Left renal pelvis (tissue), 4 donors: ENCODE measurements at regions not wholly inside any gene's neighbourhood (a gene's known extent, or its start where the extent isn't known, plus 50 kb on each side); places are given as distances from the start of the nearest gene placed in this dataset.

ENCODE experiments used
- DNase-seq, 4 donors: peaks; one replicate each; pipeline ENCODE4 v3.0.0-alpha.2; 2013; ENCODE audit warnings: low read depth in 4 of 4, low spot score in 3 of 4

DNA sequence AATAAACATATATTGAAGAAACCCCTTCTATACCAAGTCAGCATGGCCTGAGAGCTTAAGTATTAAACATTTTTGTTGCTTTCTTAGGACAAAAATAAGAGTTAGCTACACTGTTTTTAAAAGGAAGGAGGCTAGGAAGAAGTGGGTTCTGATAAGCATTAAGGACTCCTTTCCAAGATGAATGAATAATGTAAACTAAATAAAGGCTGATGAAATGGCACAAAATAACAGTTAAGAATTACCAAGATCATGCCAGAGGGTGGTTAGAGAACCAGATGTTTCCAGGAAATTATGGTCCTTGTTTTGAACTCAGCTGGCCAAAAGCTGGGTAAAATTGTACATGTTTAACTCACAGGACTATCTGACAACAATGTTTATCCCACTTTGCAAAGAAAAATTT lies 114.1 kb upstream of the ETS2 start:
- DNase-seq = no peak

DNA sequence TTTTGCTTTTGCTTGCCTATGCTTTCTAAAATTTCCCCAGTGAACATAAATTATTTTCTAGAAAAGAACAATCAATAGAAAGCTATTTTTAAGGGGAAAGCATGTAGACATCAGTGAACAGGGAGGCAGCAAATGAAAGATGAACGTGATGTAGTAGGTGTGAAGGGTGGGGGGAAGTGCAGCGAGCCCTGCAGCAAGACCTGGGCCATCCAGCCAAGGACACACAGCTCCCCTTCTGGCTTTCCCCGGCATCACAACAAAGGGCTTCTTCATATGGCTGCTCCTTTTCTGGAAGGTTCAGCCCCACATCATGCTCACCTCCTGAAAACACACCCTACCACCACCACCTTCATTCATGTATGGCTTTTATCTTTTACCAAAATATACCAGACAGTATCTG lies 109.2 kb upstream of the ETS2 start:
- DNase-seq = no peak

DNA sequence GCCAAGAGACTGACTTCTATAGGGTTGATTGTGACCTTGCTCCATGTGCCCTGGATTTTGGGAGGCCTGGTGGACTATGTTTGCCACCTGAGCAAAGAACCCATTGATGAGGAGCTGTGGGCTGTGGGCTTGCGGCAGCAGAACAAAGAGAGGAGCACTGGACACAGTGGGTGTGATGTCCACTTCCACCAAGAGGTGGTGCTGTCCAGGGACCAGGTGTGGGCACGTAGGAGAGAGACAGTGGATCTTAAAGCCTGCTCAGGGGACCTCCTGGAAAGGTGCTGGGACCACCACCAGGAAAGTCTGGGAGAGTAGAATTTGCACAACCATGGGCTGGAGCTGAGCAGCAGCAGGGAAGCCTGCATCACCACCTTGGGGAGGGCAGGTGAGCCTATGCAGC lies 106.7 kb upstream of the ETS2 start:
- DNase-seq = no peak

DNA sequence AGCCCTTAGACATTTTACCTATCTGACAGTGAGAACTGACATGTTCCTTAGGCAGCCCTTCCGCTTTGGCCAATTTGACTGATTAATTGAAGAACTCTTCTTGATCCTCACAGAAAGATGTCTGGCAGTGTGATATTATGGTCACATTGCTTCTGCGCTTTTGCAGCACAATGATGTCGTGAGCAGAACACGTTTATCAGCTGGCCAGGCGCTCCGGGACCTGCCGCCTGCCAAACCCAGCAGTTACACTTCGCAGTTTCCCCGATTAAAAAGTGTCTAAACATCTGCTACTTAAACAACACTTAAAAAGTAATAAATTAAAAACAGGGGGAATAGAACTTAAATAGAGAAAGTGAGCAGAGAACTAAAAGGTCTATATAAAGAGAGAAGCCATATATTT lies 103.5 kb upstream of the ETS2 start:
- DNase-seq = no peak

DNA sequence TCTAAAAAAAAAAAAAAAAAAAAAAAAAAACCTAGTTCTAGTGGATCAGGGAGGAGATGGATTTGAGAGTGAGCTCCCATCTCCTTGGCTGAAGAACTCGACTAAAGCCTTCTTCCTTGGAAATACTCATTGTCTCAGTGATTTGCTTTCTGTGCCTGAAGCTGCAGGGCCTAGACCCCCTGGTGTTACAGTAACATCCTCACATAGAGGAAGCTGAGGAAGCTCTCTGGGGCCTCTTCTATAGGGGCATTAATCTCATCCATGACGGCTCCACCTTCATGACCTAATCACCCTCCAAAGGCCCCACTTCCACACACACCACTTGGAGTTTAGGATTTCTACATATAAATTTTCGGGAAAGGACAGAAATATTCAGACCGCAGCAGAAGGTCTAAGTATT lies 95.9 kb upstream of the ETS2 start:
- DNase-seq = no peak

DNA sequence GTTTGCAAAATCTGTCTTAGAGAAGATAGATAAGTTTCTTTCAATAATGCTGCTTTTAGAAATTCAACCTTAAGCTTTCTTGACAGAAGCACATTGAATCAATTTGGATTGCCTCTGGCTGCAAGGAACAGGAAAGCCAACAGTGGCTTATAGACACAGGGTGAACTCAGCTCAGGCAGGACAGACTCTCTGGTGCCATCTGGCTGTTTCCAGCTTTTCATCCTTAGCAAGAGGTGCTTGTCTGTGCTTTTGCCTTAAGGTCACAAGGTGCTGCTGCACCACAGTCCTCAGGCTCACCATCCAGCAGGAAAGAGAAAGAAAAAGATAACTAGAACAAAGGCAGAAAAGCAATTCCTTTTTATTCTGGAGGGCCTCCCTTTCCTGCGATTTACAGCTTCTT lies 93.7 kb upstream of the ETS2 start:
- DNase-seq = no peak

DNA sequence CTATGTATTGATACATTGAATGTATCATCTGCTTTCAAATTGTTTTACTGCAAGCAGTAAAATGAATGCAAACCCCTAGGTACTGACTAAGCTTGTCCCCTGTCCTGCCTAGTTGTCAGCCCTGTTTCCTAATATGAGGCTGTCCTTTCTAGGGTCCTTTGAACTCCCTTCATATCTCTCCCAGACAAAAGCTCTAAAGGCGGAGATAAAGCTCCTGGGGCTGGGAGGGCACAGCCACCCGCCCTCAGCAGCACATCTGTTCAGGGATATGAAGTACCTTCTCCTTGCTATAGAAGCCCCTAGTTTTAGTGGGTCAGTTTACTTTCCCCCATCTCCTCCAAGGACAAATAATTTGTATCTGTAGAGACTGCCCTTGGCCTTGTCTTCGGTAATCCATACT lies 93.1 kb upstream of the ETS2 start:
- DNase-seq = no peak

DNA sequence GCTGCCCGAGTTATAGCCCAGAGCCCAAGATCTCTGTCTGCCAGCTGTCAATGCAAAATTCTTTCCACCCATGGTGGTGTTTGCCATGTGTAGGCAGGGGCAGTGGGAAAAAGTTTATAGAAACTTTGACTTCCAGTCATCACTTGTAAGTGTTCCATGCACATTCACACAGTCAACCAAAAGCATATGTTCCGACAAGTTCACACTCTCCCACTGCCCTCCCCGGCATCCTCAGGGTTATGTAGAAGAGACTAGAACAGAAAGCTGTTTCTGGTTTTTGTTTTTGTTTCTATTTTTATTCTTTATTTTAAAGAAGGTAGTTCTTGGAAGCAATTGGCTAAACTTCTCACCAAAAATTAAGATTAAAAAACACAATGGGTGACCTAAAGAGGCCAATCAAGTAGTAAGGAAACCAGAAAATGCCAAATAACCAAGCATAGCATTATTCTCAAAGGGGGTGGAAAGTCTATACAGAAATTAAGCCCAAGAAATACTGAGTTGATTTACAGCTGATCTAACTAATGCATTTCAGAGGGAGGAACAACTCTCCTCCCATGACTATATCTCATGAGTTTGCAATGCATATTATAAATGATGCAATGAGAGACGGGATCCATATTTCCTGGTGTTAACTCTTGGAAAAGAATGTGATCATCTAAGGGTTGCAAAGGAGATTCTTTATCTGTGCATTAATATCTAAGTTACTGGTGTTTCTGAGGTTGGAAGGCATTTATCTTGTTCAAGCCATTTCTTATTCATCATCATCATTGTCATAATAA lies 91.5 kb upstream of the ETS2 start:
- DNase-seq = no peak

DNA sequence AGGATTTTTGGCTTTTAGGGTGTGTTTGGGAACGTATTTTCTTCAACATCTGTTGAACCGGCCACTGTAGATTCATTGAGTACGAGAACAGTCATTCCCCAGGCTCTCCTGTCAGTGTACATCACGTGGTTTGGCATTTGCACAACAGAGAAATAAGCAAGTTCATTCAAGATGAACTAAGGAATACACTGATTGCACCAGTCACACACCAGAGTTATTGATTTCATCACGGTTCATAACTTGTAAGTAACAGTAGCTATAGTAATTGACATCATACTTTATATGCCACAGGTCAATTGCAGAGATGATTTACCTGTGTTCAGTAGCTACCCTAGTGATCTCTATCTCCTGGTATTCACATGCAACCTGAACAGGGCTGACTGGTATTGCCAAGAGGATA lies 90.7 kb upstream of the ETS2 start:
- DNase-seq = no peak

DNA sequence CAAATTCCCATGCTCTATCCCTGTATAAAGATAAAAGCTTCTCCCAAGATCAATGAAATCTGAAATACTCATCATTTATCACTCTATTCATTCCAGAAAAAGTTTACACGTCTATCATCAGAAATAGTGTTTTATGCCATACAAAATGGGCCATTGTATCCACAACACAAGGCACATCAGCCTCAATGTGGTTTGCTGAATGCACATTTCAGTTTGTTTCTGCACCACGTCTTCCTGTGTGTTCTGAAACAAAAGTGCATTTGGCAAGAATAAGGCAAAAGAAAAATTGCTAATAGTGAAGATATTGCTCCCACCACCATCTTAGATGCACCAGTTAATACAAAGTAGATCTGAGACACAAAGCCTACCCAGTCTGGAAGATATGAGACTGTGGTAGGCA lies 89.6 kb upstream of the ETS2 start:
- no peak for DNase-seq

DNA sequence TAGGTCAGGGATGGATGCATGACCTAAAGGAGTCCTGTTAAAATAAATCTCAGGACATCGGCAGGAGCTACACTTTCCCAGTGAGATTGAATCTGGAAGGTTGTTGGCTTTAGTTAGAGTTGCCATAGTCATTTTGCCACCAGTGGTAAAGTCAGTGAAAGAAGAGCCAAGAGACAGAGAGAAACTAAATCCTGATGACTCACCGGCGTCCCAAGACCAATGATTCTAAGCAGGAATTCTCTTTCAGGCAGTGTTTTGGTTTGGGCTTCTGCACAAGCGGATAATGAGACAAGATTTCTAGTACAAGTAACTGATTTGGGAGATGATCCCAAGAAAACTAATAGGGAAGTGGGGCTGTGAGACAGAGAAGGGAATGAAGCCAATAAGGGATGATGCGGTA lies 88.8 kb upstream of the ETS2 start:
- no peak for DNase-seq

DNA sequence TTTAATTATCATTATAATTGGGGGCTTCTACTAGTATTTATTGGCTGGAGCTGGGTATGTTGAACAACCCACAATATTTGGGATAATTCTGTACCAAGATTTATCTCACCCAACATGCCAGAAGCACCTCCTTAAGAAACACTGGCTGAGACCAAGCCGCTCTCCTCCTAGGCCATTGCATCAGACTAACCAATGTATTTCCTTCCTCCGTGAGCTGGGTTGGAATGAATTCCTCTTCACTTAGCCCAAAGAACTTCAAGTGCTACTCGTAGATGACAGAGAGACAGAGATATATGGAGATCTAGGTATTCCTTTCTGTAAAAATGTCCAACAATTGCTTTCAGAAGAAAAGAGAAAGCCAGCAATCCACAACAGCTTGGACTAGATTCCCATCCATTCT lies 87.2 kb upstream of the ETS2 start:
- DNase-seq = no peak

DNA sequence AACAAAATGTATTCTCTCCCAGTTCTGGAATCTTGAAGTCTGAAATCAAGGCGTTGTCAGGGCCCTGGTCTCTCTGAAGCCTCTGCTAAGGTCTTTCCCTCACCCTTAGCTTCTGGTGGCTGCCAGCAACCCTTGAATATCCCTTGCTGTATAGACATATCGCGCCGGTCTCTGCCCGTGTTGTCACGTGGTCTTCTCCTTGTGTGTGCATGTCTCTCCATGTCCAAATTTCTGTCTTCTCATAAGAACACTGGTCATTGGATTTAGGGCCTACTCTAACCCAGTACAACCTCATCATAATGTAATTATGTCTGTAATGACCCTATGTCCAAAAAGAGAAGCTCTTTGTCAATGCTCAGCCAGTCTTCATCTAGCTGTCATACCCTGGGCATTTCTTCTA lies 85.7 kb upstream of the ETS2 start:
- no peak for DNase-seq

DNA sequence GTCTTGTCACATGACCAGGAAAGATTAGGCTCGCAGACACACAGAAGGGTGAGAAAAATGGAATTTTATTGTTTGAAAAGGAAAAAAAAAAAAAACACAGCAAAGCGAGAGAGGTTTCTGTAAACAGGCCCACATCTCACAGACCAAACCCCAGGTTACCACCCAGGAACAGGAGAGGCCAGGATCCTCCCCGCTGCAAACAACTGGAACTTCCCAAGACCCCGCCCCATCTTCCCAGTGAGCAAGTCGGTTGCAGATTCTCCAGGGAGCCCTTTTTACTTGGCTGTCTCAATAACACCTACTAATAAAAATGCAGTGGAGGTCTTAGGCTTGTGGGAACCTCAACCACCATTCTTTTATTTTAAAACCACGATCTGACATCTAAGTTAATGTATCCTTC lies 84.7 kb upstream of the ETS2 start:
- no peak for DNase-seq

DNA sequence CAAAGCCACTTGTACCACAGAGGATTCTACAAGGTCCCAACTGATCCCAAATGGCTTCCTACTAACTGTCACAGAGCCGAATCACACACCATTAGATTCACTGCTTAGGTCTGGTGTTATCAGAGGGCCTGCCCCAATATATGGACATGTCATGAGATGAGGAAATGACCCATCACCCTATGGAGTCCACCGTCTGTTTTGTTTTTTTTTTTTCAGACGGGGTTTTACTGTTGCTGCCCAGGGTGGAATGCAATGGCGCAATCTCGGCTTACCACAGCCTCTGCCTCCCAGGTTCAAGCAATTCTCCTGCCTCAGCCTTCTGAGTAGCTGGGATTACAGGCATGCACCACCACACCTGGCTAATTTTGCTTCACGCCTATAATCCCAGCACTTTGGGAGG lies 83.8 kb upstream of the ETS2 start:
- no peak for DNase-seq

DNA sequence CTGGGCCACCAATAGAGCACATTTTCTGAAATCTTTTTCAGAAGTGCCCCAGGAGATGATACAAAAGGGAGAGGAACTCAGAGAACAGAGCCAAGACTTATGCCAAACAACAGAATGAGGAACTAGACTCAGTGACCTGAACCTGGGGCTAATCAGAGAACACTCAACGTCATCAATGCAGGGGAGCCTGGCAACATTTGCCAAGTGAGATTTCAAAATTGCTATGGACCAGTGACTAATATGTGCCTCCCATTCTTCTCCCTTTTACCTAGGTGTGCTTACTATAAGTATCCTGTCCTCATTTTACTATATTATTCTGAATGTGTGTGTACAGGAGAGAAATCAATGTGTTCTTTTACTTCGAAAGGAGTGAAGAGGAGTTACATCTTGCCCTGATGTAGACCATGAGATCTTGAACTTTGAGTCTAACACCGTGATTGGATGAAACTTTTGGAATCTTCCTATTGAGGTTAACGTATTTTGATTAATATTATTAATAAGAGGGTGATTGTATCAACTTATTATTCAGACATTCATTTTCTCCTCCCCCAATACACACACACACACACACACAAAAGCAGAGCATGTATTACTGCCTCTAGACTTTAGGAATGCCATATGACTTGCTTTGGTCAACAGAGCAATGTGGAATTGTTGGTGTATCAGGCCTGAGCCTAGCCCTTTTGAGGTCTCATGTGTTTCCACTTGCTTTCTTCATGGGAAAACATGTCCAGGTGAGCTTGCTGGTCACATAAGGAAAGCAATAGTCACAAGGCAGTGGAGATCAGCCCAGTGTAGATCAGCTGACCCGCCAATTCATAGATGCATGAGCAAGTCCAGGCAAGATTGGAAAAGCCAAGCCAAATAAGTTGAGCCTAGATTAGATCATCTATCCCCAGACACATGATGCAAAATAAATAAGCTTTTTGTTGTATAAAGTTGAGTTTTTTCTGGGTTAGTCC lies 80.3 kb upstream of the ETS2 start:
- DNase-seq = no peak

DNA sequence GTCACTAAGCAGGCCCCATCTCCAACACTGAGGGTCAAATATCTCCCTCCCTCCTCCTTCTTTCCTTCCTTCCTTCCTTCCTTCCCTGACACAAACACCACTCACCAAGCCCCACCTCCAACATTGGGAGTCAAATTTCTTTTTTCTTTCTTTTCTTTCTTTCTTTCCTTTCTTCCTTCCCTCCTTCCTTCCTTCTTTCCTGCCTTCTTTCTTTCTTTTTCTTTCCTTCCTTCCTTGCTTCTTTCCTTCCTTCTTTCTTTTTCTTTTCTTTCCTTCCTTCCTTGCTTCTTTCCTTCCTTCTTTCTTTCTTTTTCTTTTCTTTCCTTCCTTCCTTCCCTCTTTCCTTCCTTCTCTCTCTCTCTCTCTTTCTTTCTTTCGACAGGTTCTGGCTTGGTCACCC lies 79.2 kb upstream of the ETS2 start:
- no peak for DNase-seq

DNA sequence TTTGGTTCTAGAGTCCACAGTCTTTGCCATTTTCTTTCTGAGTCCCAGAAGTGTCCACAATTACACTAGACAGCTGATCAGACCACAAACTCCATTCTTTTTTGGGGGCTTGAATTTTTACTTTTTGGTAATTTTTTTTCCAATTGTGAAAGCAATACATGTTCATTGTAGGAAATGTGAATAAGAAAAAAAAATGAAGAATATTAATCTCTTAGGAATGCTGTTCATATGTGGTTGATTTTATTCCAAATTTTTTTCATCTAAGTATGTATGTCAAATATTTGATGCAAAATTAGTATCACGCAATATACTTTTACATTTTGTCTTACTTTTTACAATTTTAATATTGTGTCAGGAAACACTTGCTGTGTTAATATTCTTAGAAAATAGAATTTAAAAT lies 76.4 kb upstream of the ETS2 start:
- DNase-seq = no peak

DNA sequence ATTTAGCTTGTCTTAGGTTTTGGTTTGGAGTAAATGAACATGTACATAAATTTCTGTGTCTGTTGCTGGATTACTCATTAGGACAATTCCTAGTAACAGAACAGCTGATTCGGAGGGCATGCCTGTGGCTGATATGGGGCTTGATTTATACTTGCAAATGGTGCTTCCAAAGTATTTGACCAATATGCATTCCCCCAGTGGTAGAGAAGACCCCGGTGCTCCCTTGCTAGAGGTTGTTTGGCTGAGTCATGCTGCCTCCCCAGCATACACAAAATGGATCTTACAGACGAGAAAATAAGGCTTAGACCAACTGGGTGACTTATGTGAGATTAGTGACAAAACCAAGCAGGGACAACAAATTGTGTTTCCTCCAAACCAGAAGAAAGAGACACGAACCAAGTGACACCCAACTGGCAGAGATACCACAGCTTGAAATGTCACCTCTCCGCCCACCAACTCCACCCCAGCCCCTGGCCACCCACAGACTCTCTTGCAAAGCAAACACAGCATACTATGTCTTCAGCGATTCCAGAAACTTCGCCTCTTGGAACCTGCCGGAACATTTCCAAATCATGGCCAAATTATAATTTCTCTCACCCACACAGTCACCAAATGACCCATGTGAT lies 75.9 kb upstream of the ETS2 start:
- no peak for DNase-seq

DNA sequence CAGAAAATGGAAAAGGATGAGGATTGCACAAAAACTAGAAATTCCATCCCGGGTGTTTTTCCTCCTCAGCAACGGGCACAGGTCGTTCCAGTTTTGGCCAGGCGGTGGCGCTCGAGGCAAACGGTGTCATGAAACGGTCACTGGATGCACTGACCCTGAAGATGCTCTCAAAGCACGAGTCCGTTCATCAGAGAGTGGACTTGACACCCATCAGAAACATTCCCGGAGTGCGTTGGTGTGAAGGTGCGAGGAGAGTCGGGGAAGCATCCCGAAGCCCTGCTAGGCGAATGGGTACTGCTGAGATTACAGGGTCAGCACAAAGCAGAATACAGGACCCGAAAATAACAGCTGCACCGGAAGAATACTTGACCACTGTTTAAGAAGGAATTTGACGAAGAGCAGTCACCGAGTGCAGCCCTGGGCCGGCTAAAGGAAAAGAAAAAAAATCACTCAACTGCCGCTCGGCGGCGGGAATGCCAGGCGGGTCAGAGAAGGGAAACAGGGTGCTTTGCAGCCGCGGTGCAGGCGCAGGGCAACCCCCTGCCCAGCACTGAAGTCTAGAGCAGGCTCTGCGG lies 71.7 kb upstream of the ETS2 start:
- peak; percentile 57 to 63 (median 59) for DNase-seq

DNA sequence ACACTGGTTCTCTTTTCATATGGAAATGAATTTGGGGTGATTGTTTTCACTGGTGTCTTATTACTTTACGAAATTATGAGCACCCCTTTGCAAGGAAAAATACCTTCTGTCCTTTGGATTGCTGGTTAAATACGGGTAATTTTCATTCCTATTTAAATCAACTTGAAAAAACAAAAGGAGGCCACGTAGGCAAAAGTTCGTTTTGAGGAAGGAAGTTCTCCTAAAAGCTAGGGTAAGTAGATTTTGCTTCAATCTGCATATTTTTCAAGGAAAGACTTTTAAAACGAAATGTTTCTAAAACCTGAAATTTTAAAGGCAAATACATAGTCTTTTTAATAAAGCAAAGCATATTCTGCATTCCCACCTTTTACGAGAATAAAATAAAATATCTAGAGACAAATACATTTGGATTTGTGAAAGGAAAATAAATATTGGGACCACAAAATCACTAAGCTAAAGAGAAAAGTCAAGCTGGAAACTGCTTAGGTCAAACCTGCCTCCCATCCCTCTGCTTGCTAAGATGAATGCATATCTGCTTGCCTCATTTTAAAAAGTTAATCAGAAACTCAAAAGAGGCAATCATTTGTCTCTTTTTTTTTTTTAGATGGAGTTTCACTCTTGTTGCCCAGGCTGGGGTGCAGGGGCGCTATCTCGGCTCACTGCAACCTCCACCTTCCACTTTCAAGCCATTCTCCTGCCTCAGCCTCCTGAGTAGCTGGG lies 70.9 kb upstream of the ETS2 start:
- DNase-seq = no peak
